ENCODE measurements at regions not wholly inside any gene's neighbourhood (a gene's known extent, or its start where the extent isn't known, plus 50 kb on each side); places are given as distances from the start of the nearest gene placed in this dataset.

DNA sequence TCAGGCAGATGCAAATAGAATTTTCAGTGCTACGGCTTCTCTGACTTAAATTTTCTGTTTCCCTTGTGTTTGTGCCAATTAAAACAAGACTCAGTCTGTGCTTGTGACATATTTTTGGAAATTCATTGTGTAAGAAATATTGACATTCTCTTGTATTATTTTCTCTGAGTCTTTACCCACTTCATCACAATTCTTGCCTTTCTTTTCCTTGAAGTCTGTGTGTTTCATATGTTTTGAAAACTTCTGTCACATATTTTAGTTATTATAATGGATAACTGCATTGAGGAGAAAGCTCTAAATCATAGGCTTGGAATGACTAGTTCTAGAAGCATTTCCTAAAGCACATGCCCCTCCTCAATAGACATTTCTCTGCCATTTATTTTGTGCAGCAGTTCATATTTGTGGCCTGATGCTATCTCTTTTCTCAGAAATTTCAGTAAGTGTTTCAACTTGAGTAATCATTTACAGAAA lies 206.6 kb downstream of the PALM2AKAP2 start:
- no peaks in the 10 kb centered on the region for H3K27me3 ChIP-seq (replicated peaks in 1 of 2; ENCODE audit: control insufficient read depth in 2 of 2, insufficient read depth in 2 of 2, low read length in 1 of 2)
- no peaks in the 10 kb centered on the region; a peak in 1 of 4 replicates for H3K36me3 ChIP-seq (ENCODE audit: control insufficient read depth in 2 of 2, insufficient read depth in 2 of 2, low read length in 1 of 2)
- in situ Hi-C loops (cut with MboI) = no loop called here
- 100% methylated on average over 1 of the region's 1 CpG for WGBS (ENCODE audit: insufficient coverage, insufficient replicate concordance, low lambda C conversion rate, missing lambda C conversion rate)
- FAIRE-seq (no peak), ATAC-seq (no peak), DNase-seq (ENCODE audit: low read depth, low spot score) (no peak)
- H2AFZ ChIP-seq (ENCODE audit: control insufficient read depth, low read depth, low read length) = no peak overlapping the region
- no peaks in the 10 kb centered on the region for H4K20me1 ChIP-seq (ENCODE audit: control insufficient read depth, insufficient read depth)
- H3K9me3 ChIP-seq (replicated peaks; ENCODE audit: control insufficient read depth, insufficient read depth, low read length) = peaks cover 5% of the 10 kb centered on the region
- intact Hi-C loops (cut with micrococcal nuclease; ENCODE audit: unreplicated experiment) = no loop called here
- POLR2A ChIA-PET = no interaction called here
- no peak overlapping the region for H3K4me2 ChIP-seq (ENCODE audit: control insufficient read depth, insufficient read depth)
- RAD21 ChIA-PET (ENCODE audit: unreplicated experiment) = interaction anchor here (1.2 kb wide), 1 partner anchor 41 kb away, joined by 4 read pairs; no protein-coding TSS in a partner anchor
- CTCF ChIA-PET = no interaction called here
- no TSS peak for BruUV-seq (replicated peaks)
- no peaks in the 10 kb centered on the region for H3K79me2 ChIP-seq (ENCODE audit: control insufficient read depth, insufficient read depth, low read length)
- no peak overlapping the region for H3K9ac ChIP-seq (ENCODE audit: control insufficient read depth, insufficient read depth, low read length)
- no peak overlapping the region for H3K27ac ChIP-seq (ENCODE audit: control insufficient read depth, insufficient read depth)
- no peak overlapping the region for H3K4me3 ChIP-seq
- SMC1A ChIA-PET (ENCODE audit: uncharacterized antibody, unreplicated experiment) = interaction anchor here (0.8 to 1.2 kb wide), 2 partner anchors 19 to 79 kb away, joined by 3 read pairs; no protein-coding TSS in a partner anchor
- H3K4me1 ChIP-seq (ENCODE audit: control insufficient read depth, insufficient read depth, low read length) = peaks cover under 1% of the 10 kb centered on the region; the same call in 1 of the 2 replicates
- TF ChIP-seq, protein P1, sequence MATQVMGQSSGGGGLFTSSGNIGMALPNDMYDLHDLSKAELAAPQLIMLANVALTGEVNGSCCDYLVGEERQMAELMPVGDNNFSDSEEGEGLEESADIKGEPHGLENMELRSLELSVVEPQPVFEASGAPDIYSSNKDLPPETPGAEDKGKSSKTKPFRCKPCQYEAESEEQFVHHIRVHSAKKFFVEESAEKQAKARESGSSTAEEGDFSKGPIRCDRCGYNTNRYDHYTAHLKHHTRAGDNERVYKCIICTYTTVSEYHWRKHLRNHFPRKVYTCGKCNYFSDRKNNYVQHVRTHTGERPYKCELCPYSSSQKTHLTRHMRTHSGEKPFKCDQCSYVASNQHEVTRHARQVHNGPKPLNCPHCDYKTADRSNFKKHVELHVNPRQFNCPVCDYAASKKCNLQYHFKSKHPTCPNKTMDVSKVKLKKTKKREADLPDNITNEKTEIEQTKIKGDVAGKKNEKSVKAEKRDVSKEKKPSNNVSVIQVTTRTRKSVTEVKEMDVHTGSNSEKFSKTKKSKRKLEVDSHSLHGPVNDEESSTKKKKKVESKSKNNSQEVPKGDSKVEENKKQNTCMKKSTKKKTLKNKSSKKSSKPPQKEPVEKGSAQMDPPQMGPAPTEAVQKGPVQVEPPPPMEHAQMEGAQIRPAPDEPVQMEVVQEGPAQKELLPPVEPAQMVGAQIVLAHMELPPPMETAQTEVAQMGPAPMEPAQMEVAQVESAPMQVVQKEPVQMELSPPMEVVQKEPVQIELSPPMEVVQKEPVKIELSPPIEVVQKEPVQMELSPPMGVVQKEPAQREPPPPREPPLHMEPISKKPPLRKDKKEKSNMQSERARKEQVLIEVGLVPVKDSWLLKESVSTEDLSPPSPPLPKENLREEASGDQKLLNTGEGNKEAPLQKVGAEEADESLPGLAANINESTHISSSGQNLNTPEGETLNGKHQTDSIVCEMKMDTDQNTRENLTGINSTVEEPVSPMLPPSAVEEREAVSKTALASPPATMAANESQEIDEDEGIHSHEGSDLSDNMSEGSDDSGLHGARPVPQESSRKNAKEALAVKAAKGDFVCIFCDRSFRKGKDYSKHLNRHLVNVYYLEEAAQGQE (IDR thresholded peaks at IDR 0.05; ENCODE audit: low read depth, low read length) = no peak
- TF ChIP-seq ZNF274 (IDR thresholded peaks at IDR 0.05; ENCODE audit: insufficient read depth, insufficient read length) = no peak
- TF ChIP-seq SUPT20H (IDR thresholded peaks at IDR 0.05; ENCODE audit: borderline replicate concordance, control insufficient read depth, low read depth, low read length) = no peak
- TF ChIP-seq, protein P2, sequence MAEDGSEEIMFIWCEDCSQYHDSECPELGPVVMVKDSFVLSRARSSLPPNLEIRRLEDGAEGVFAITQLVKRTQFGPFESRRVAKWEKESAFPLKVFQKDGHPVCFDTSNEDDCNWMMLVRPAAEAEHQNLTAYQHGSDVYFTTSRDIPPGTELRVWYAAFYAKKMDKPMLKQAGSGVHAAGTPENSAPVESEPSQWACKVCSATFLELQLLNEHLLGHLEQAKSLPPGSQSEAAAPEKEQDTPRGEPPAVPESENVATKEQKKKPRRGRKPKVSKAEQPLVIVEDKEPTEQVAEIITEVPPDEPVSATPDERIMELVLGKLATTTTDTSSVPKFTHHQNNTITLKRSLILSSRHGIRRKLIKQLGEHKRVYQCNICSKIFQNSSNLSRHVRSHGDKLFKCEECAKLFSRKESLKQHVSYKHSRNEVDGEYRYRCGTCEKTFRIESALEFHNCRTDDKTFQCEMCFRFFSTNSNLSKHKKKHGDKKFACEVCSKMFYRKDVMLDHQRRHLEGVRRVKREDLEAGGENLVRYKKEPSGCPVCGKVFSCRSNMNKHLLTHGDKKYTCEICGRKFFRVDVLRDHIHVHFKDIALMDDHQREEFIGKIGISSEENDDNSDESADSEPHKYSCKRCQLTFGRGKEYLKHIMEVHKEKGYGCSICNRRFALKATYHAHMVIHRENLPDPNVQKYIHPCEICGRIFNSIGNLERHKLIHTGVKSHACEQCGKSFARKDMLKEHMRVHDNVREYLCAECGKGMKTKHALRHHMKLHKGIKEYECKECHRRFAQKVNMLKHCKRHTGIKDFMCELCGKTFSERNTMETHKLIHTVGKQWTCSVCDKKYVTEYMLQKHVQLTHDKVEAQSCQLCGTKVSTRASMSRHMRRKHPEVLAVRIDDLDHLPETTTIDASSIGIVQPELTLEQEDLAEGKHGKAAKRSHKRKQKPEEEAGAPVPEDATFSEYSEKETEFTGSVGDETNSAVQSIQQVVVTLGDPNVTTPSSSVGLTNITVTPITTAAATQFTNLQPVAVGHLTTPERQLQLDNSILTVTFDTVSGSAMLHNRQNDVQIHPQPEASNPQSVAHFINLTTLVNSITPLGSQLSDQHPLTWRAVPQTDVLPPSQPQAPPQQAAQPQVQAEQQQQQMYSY (CRISPR knock-in tag; IDR thresholded peaks at IDR 0.05) = no peak
- TF ChIP-seq IRF4 (IDR thresholded peaks at IDR 0.05; ENCODE audit: low read depth, low read length) = no peak
- TF ChIP-seq SRF (IDR thresholded peaks at IDR 0.05; ENCODE audit: low read depth in 2 of 2, low read length in 2 of 2) = no peak
- no peak for TF ChIP-seq NR2C1 (IDR thresholded peaks at IDR 0.05)
- TF ChIP-seq, protein P3, sequence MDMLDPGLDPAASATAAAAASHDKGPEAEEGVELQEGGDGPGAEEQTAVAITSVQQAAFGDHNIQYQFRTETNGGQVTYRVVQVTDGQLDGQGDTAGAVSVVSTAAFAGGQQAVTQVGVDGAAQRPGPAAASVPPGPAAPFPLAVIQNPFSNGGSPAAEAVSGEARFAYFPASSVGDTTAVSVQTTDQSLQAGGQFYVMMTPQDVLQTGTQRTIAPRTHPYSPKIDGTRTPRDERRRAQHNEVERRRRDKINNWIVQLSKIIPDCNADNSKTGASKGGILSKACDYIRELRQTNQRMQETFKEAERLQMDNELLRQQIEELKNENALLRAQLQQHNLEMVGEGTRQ (IDR thresholded peaks at IDR 0.05; ENCODE audit: borderline replicate concordance, low read depth, low read length) = no peak
- TF ChIP-seq DPF2 (IDR thresholded peaks at IDR 0.05) = no peak
- TF ChIP-seq BACH1 (IDR thresholded peaks at IDR 0.05; ENCODE audit: borderline replicate concordance) = no peak
- TF ChIP-seq MTA3 (IDR thresholded peaks at IDR 0.05; ENCODE audit: borderline replicate concordance, low read length) = no peak
- TF ChIP-seq, protein P4, sequence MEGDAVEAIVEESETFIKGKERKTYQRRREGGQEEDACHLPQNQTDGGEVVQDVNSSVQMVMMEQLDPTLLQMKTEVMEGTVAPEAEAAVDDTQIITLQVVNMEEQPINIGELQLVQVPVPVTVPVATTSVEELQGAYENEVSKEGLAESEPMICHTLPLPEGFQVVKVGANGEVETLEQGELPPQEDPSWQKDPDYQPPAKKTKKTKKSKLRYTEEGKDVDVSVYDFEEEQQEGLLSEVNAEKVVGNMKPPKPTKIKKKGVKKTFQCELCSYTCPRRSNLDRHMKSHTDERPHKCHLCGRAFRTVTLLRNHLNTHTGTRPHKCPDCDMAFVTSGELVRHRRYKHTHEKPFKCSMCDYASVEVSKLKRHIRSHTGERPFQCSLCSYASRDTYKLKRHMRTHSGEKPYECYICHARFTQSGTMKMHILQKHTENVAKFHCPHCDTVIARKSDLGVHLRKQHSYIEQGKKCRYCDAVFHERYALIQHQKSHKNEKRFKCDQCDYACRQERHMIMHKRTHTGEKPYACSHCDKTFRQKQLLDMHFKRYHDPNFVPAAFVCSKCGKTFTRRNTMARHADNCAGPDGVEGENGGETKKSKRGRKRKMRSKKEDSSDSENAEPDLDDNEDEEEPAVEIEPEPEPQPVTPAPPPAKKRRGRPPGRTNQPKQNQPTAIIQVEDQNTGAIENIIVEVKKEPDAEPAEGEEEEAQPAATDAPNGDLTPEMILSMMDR (IDR thresholded peaks at IDR 0.05 in 2 of 3, conservative IDR thresholded peaks at IDR 0.05 in 1 of 3; ENCODE audit: control insufficient read depth in 2 of 3, extremely low read depth in 1 of 3, insufficient read depth in 1 of 3, low read depth in 3 of 3, low read length in 3 of 3) = no peak
- no peak for TF ChIP-seq PAX8 (IDR thresholded peaks at IDR 0.05)
- TF ChIP-seq TCF3 (IDR thresholded peaks at IDR 0.05; ENCODE audit: borderline replicate concordance, insufficient read depth, low read depth, low read length) = no peak
- TF ChIP-seq ASH2L (IDR thresholded peaks at IDR 0.05; ENCODE audit: borderline replicate concordance, low read depth) = no peak
